Fibroblast of villous mesenchyme (primary cell): ENCODE measurements at regions not wholly inside any gene's neighbourhood (a gene's known extent, or its start where the extent isn't known, plus 50 kb on each side); places are given as distances from the start of the nearest gene placed in this dataset.

Source experiments
- DNase-seq: peaks from one replicate; pipeline ENCODE4 v3.0.0-alpha.2; 2010; ENCODE audit warnings: low read depth
- H3K4me3 ChIP-seq: 2 replicates; pipeline ENCODE4 v1.5.1; 2011; ENCODE audit warnings: low read depth, mild to moderate bottlenecking, low read length
- TF ChIP-seq, protein P1 (sequence below): IDR thresholded peaks from 2 replicates; pipeline ENCODE4 v1.5.1; 2012; ENCODE audit warnings: low read depth, mild to moderate bottlenecking, low read length; ENCODE audit not compliant: insufficient read depth

- no peak for DNase-seq
- H3K4me3 ChIP-seq = no peak overlapping the region
- TF ChIP-seq, protein P1, sequence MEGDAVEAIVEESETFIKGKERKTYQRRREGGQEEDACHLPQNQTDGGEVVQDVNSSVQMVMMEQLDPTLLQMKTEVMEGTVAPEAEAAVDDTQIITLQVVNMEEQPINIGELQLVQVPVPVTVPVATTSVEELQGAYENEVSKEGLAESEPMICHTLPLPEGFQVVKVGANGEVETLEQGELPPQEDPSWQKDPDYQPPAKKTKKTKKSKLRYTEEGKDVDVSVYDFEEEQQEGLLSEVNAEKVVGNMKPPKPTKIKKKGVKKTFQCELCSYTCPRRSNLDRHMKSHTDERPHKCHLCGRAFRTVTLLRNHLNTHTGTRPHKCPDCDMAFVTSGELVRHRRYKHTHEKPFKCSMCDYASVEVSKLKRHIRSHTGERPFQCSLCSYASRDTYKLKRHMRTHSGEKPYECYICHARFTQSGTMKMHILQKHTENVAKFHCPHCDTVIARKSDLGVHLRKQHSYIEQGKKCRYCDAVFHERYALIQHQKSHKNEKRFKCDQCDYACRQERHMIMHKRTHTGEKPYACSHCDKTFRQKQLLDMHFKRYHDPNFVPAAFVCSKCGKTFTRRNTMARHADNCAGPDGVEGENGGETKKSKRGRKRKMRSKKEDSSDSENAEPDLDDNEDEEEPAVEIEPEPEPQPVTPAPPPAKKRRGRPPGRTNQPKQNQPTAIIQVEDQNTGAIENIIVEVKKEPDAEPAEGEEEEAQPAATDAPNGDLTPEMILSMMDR = no peak
Observed at GRCh38 chr6:163943607-163944385, 529.3 kb downstream of the QKI start.

GRCh38 chr6:163942790-163943189 lies 528.3 kb downstream of the QKI start:
- H3K4me3 ChIP-seq = no peak overlapping the region
- no peak for DNase-seq
- TF ChIP-seq, protein P1 = no peak

GRCh38 chr6:163941624-163941976 lies 527.1 kb downstream of the QKI start:
- no peak for DNase-seq
- TF ChIP-seq, protein P1 = no peak
- no peak overlapping the region for H3K4me3 ChIP-seq

DNA sequence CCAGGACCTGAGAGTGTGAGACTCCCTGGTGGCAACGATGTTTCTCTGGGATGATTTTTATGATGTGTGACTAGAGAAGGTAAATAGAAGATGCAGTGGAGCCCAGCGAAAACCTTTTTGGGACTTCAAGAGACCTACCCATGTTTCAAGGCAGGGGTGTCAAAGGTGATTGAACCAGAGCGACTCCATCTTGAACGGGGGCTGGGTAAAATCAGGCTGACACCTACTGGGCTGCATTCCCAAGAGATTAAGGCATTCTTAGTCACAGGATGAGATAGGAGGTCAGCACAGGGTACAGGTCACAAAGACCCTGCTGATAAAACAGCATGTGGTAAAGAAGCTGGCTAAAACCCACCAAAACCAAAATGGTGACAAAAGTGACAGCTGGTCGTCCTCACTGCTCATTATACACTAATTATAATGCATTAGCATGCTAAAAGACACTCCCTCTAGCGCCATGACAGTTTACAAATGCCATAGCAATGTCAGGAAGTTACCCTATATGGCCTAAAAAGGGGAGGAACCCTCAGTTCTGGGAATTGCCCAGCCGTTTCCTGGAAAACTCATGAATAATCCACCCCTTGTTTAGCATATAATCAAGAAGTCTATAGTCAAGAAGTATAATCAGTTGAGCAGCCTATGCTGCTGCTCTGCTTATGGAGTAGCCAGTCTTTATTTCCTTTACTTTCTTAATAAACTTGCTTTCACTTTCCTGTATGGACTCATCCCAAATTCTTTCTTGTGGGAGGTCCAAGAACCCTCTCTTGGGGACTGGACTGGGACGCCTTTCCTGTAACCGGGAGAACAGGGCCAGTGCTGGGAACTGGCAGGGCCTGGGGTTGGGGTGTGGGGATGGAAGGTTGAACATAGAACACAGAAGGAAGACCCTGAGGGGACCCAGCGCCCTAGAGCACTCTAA lies 526.4 kb downstream of the QKI start:
- H3K4me3 ChIP-seq = no peak overlapping the region
- TF ChIP-seq, protein P1 = no peak
- no peak for DNase-seq

GRCh38 chr6:163937071-163937470 lies 522.6 kb downstream of the QKI start:
- no peak for DNase-seq
- no peak overlapping the region for H3K4me3 ChIP-seq
- TF ChIP-seq, protein P1 = no peak

DNA sequence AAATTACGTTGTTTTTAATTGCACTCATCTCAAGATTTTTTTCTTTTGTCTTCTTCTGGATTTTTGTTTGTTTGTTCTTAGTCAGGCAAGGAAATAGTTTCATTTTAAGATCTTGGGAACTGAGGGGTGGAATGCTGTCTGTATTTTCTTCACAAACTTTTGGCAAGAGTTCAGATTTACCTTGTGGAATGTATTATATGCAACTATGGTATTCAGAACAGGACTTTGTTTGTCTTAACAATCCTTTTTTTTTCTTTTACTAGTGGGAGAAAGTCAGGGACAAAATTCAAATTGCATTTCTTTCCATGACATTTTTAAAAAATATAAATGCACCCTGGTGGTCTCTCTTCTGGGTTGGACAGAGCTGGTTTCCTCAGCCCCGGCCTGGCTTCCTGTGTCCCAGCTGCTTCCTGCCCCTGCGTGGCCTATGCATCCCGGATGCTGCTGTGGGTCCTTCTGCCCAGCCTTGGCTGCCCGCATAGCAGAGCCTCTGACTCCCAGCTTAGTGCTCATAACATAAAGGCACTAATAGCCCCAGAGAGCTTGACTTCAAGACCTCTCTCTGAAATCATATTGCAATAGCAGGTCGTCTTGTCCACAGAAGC lies 520.7 kb downstream of the QKI start:
- no peak for DNase-seq
- TF ChIP-seq, protein P1 = no peak
- H3K4me3 ChIP-seq = no peak overlapping the region
